MM.1S (cell line): ENCODE measurements at regions not wholly inside any gene's neighbourhood (a gene's known extent, or its start where the extent isn't known, plus 50 kb on each side); places are given as distances from the start of the nearest gene placed in this dataset.

Experiments used
- CTCF ChIP-seq: fragments of 300-600 bp; sonication (generic); IDR thresholded peaks from 2 replicates; pipeline ENCODE4 v1.5.1; 2016; ENCODE audit warnings: antibody characterized with exemption, low read length, mixed read lengths
- EZH2 ChIP-seq: fragments of 300-600 bp; sonication (generic); optimal IDR thresholded peaks from 2 replicates; pipeline ENCODE3; 2017; ENCODE audit warnings: low read depth, mild to moderate bottlenecking, antibody characterized with exemption, low read length, mixed read lengths

- TF ChIP-seq EZH2 (no peak), CTCF (no peak)
Measured at GRCh38 chr12:75764091-75764841, 252.9 kb upstream of the KRR1 start.
